K562 (cell line): ENCODE measurements at regions not wholly inside any gene's neighbourhood (a gene's known extent, or its start where the extent isn't known, plus 50 kb on each side); places are given as distances from the start of the nearest gene placed in this dataset.
A peak's percentile ranks its signal among the peaks of the same experiment; 100 is the strongest.

Source experiments
- ATAC-seq: fragments of 200-7000 bp; cut with Tn5 transposase; 3 replicates; pipeline ENCODE4 v1.9.1; 2020; ENCODE audit warnings: moderate library complexity
- BruUV-seq: library from RNA; stranded (reverse); fragments of 400-500 nt; replicated peaks from 2 replicates; lab custom pipeline; 2021; lab: Mats Ljungman, UMichigan
- CTCF ChIA-PET: fragments of 300-600 bp; formaldehyde crosslinking; extraction: SDS; loops from one replicate; lab custom pipeline; 2021; ENCODE audit warnings: low intra/inter-chr PET ratio; lab: Yijun Ruan, JAX
- POLR2A ChIA-PET: fragments of 300-600, 350-650 bp; sonication (Branson Sonifier 250); formaldehyde crosslinking; extraction: SDS; loops from one replicate; lab custom pipeline; 2021; ENCODE audit warnings: antibody characterized with exemption, inconsistent platforms; lab: Yijun Ruan, JAX
- DNase-seq, 4 experiments: peaks; one replicate each; pipeline versions ENCODE4 v3.0.0 to v3.0.0-alpha.2; 2011 to 2018; ENCODE audit warnings: low spot score in 3 of 4, mixed read lengths in 3 of 4; ENCODE audit errors: extremely low read depth in 1 of 4
- FAIRE-seq: peaks from 2 replicates; lab custom pipeline; 2011; peaks lifted over from hg19 to GRCh38; lab: Jason Lieb, UNC
- H2AFZ ChIP-seq: 2 replicates; pipeline ENCODE4 v1.6.0; 2011; ENCODE audit warnings: low read depth, low read length, control low read depth, inconsistent platforms
- H3K27ac ChIP-seq: fragments of 200-600 bp; 3 replicates; pipeline ENCODE4 v1.8.0; 2011; ENCODE audit warnings: low read depth, mild to moderate bottlenecking, control low read depth, inconsistent platforms, low read length, moderate library complexity, mixed read lengths; ENCODE audit errors: extremely low read depth
- H3K27me3 ChIP-seq, 2 experiments: fragments of 300-600 bp in 1 of 2; 2 replicates in 1 of 2; 3 replicates in 1 of 2; pipeline versions ENCODE4 v1.6.0 to v1.8.0; 2011; ENCODE audit warnings: inconsistent platforms in 2 of 2, low read length in 2 of 2, mild to moderate bottlenecking in 1 of 2, mixed read lengths in 1 of 2, moderate library complexity in 1 of 2; ENCODE audit not compliant: control insufficient read depth in 2 of 2, insufficient read depth in 2 of 2
- H3K36me3 ChIP-seq: fragments of 300-600 bp; 3 replicates; pipeline ENCODE4 v1.8.0; 2011; ENCODE audit warnings: mild to moderate bottlenecking, low read length, inconsistent platforms; ENCODE audit not compliant: control insufficient read depth, insufficient read depth
- H3K4me1 ChIP-seq, 2 experiments: fragments of 200-600 bp in 1 of 2; replicated peaks in 1 of 2; 2 replicates in 1 of 2; 3 replicates in 1 of 2; pipeline versions ENCODE4 v1.5.1 to v1.8.0; 2011; ENCODE audit warnings: inconsistent platforms in 2 of 2, low read length in 2 of 2, mild to moderate bottlenecking in 1 of 2, mixed read lengths in 1 of 2, moderate library complexity in 1 of 2; ENCODE audit not compliant: control insufficient read depth in 2 of 2, insufficient read depth in 2 of 2
- H3K4me2 ChIP-seq: 2 replicates; pipeline ENCODE4 v1.6.1; 2011; ENCODE audit warnings: low read length, control low read depth, inconsistent platforms, mixed read lengths; ENCODE audit not compliant: insufficient read depth
- H3K4me3 ChIP-seq: fragments of 200-600 bp; sonication (generic), shearing (Covaris generic); 2 replicates; pipeline ENCODE4 v1.5.1; 2016; ENCODE audit warnings: control low read depth, inconsistent platforms
- H3K79me2 ChIP-seq: fragments of 200-600 bp; 3 replicates; pipeline ENCODE4 v1.8.0; 2011; ENCODE audit warnings: low read length, inconsistent platforms; ENCODE audit not compliant: control insufficient read depth, insufficient read depth
- H3K9ac ChIP-seq, 2 experiments: 2 replicates each; pipeline versions ENCODE4 v1.6.0 to v1.6.1; 2011; ENCODE audit warnings: low read depth in 2 of 2, low read length in 2 of 2, control low read depth in 1 of 2, inconsistent platforms in 1 of 2, mild to moderate bottlenecking in 1 of 2, mixed read lengths in 1 of 2; ENCODE audit not compliant: insufficient read depth in 1 of 2
- H3K9me1 ChIP-seq: one replicate; pipeline ENCODE4 v1.6.0; 2011; ENCODE audit warnings: inconsistent platforms, mild to moderate bottlenecking, low read length, moderate library complexity; ENCODE audit not compliant: control insufficient read depth, insufficient read depth
- H3K9me3 ChIP-seq: replicated peaks from 2 replicates; pipeline ENCODE4 v1.5.1; 2011; ENCODE audit warnings: low read depth, low read length, inconsistent platforms; ENCODE audit not compliant: control insufficient read depth, insufficient read depth
- H4K20me1 ChIP-seq: replicated peaks from 2 replicates; pipeline ENCODE4 v1.6.1; 2011; ENCODE audit warnings: low read length, inconsistent platforms, mixed read lengths; ENCODE audit not compliant: control insufficient read depth, insufficient read depth
- CBFA2T3 ChIP-seq: fragments of 450-650 bp; IDR thresholded peaks from 2 replicates; pipeline ENCODE4 v1.6.1; 2017
- CHD4 ChIP-seq: fragments of 200-600 bp; sonication (generic); IDR thresholded peaks from 3 replicates; pipeline ENCODE4 v1.6.1; 2012; ENCODE audit warnings: low read depth, mild to moderate bottlenecking, mixed read lengths, low read length, inconsistent platforms; ENCODE audit not compliant: insufficient read depth, insufficient replicate concordance, poor library complexity, severe bottlenecking
- CREM ChIP-seq: IDR thresholded peaks from 2 replicates; pipeline ENCODE4 v1.6.1; 2014; ENCODE audit warnings: antibody characterized with exemption, low read depth
- DMBX1 ChIP-seq: fragments of 250-450 bp; sonication (Bioruptor Pico); IDR thresholded peaks from 2 replicates; pipeline ENCODE4 v1.8.0; 2022; ENCODE audit warnings: inconsistent platforms, mild to moderate bottlenecking, moderate library complexity, borderline replicate concordance
- NONO ChIP-seq, 2 experiments: fragments of 200-400 bp in 1 of 2; fragments of 450-650 bp in 1 of 2; formaldehyde crosslinking in 1 of 2; IDR thresholded peaks; 2 replicates each; pipeline ENCODE4 v1.6.1; 2017; ENCODE audit warnings: low read depth in 2 of 2, mild to moderate bottlenecking in 2 of 2, moderate library complexity in 2 of 2, low read length in 1 of 2
- PCBP1 ChIP-seq: fragments of 200-400 bp; formaldehyde crosslinking; IDR thresholded peaks from 2 replicates; pipeline ENCODE4 v1.6.1; 2018; ENCODE audit warnings: mild to moderate bottlenecking, low read depth, low read length; ENCODE audit not compliant: poor library complexity, severe bottlenecking
- ZBTB7A ChIP-seq: IDR thresholded peaks from 2 replicates; pipeline ENCODE4 v1.6.1; 2011; ENCODE audit warnings: low read depth, mild to moderate bottlenecking, low read length, moderate library complexity, borderline replicate concordance; ENCODE audit not compliant: control insufficient read depth
- ZNF175 ChIP-seq: fragments of 200-800 bp; sonication (Bioruptor generic); IDR thresholded peaks from 2 replicates; pipeline ENCODE4 v1.6.1; 2016; ENCODE audit warnings: low read depth, mild to moderate bottlenecking, missing genetic modification characterization, missing compliant biosample characterization
- ZNF780A ChIP-seq: fragments of 250-450 bp; sonication (Bioruptor Pico); IDR thresholded peaks from 2 replicates; pipeline ENCODE4 v1.5.0; 2021; ENCODE audit warnings: mild to moderate bottlenecking
- WGBS: fragments of 100-300 bp; shearing (Covaris generic); methylation state at CpG from one replicate; pipeline ENCODE4 v1.1.6; 2016; ENCODE audit warnings: low coverage, mixed read lengths; ENCODE audit not compliant: insufficient coverage; ENCODE audit errors: missing lambda C conversion rate; 5-methylcytosine and 5-hydroxymethylcytosine counted together
- in situ Hi-C: fragments of 300-500 bp; cut with MboI; formaldehyde crosslinking; loops from 4 replicates; pipeline ENCODE4 v1.15.0; 2018; ENCODE audit warnings: inconsistent platforms, mixed read lengths
- intact Hi-C: fragments of 100-400 bp; cut with micrococcal nuclease; formaldehyde crosslinking; loops from 2 replicates; pipeline ENCODE4 v1.14.2; 2022
- TF ChIP-seq, protein P1 (sequence below): fragments of 450-650 bp; conservative IDR thresholded peaks from 2 replicates; pipeline ENCODE4 v1.6.1; 2016; ENCODE audit warnings: missing genetic modification characterization, low read depth, mild to moderate bottlenecking, control low read depth, missing compliant biosample characterization
- TF ChIP-seq, protein P2 (sequence below): fragments of 450-650 bp; IDR thresholded peaks from 2 replicates; pipeline ENCODE4 v1.6.1; 2016; ENCODE audit warnings: low read depth

DNA sequence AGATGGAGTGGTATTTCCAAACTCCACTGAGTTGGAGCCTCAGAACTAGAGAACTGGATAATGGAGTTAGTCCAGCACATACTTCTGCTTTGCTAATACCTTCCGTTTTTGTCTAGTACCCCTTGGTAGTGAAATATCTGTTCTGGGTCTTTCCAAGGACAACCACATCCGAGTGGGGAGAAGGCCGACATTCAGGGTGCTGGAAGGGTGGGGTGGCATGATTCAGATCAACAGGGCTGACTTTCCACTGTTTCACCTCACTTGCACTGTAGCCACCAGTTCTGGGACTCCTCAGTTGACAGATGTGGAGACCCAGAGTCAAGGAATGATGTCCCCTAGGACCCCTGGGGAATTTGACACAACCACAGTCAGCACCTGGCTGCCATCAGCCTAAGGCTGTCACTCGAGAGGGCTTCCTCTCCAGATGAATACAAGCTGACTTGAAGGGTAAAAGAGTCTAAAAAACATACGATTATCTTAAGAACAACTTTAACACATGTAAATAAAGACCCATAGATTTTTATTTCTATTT is 84.8 kb upstream of the HNF1B start:
- CTCF ChIA-PET: no interaction called here
- Histone ChIP-seq H3K9me3 (no peaks in the 10 kb centered on the region), H3K9me1 (no peaks in the 10 kb centered on the region), H2AFZ (peak overlapping the region; percentile 87), H3K79me2 (no peaks in the 10 kb centered on the region), H4K20me1 (no peaks in the 10 kb centered on the region), H3K4me1 (peaks cover 8 to 36% of the 10 kb centered on the region in 2 experiments), H3K27ac (no peak overlapping the region), H3K36me3 (no peaks in the 10 kb centered on the region), H3K4me3 (no peak overlapping the region), H3K27me3 (no peaks in the 10 kb centered on the region), H3K4me2 (no peak overlapping the region), H3K9ac (no peak overlapping the region)
- intact Hi-C loops: no loop called here
- no peak for FAIRE-seq
- ATAC-seq: no peak
- POLR2A ChIA-PET: no interaction called here
- no peak for DNase-seq
- in situ Hi-C loops: no loop called here
- WGBS: 50% methylated on average over 5 of the region's 5 CpGs
- BruUV-seq: no TSS peak
- TF ChIP-seq ZNF780A (CRISPR knock-in tag): no peak
- TF ChIP-seq, protein P1, sequence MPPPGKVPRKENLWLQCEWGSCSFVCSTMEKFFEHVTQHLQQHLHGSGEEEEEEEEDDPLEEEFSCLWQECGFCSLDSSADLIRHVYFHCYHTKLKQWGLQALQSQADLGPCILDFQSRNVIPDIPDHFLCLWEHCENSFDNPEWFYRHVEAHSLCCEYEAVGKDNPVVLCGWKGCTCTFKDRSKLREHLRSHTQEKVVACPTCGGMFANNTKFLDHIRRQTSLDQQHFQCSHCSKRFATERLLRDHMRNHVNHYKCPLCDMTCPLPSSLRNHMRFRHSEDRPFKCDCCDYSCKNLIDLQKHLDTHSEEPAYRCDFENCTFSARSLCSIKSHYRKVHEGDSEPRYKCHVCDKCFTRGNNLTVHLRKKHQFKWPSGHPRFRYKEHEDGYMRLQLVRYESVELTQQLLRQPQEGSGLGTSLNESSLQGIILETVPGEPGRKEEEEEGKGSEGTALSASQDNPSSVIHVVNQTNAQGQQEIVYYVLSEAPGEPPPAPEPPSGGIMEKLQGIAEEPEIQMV (tag): no peak
- TF ChIP-seq, protein P2, sequence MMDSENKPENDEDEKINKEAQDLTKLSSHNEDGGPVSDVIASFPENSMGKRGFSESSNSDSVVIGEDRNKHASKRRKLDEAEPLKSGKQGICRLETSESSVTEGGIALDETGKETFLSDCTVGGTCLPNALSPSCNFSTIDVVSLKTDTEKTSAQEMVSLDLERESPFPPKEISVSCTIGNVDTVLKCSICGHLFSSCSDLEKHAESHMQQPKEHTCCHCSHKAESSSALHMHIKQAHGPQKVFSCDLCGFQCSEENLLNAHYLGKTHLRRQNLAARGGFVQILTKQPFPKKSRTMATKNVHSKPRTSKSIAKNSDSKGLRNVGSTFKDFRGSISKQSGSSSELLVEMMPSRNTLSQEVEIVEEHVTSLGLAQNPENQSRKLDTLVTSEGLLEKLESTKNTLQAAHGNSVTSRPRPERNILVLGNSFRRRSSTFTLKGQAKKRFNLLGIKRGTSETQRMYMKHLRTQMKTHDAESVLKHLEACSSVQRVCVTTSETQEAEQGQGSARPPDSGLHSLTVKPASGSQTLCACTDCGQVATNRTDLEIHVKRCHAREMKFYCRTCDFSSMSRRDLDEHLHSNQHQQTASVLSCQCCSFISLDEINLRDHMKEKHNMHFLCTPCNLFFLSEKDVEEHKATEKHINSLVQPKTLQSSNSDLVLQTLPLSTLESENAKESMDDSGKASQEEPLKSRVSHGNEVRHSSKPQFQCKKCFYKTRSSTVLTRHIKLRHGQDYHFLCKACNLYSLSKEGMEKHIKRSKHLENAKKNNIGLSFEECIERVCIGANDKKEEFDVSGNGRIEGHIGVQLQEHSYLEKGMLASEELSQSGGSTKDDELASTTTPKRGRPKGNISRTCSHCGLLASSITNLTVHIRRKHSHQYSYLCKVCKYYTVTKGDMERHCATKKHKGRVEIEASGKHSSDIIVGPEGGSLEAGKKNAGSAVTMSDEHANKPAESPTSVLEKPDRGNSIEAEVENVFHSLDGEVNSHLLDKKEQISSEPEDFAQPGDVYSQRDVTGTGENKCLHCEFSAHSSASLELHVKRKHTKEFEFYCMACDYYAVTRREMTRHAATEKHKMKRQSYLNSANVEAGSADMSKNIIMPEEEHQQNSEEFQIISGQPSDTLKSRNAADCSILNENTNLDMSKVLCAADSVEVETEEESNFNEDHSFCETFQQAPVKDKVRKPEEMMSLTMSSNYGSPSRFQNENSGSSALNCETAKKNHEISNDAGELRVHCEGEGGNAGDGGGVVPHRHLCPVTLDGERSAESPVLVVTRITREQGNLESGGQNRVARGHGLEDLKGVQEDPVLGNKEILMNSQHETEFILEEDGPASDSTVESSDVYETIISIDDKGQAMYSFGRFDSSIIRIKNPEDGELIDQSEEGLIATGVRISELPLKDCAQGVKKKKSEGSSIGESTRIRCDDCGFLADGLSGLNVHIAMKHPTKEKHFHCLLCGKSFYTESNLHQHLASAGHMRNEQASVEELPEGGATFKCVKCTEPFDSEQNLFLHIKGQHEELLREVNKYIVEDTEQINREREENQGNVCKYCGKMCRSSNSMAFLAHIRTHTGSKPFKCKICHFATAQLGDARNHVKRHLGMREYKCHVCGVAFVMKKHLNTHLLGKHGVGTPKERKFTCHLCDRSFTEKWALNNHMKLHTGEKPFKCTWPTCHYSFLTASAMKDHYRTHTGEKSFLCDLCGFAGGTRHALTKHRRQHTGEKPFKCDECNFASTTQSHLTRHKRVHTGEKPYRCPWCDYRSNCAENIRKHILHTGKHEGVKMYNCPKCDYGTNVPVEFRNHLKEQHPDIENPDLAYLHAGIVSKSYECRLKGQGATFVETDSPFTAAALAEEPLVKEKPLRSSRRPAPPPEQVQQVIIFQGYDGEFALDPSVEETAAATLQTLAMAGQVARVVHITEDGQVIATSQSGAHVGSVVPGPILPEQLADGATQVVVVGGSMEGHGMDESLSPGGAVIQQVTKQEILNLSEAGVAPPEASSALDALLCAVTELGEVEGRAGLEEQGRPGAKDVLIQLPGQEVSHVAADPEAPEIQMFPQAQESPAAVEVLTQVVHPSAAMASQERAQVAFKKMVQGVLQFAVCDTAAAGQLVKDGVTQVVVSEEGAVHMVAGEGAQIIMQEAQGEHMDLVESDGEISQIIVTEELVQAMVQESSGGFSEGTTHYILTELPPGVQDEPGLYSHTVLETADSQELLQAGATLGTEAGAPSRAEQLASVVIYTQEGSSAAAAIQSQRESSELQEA: no peak
- TF ChIP-seq CHD4: no peak
- no peak for TF ChIP-seq NONO (IDR thresholded peaks at IDR 0.05; ENCODE audit: low read depth in 2 of 2, low read length in 1 of 2)
- TF ChIP-seq ZNF175 (CRISPR knock-in tag): peak; percentile 69; the same call in 1 of the 2 replicates
- TF ChIP-seq ZBTB7A: no peak
- 0 out of 2 replicates have a peak, but pooled peaks have one; percentile 39 for TF ChIP-seq DMBX1 (CRISPR knock-in tag)
- no peak for TF ChIP-seq CBFA2T3
- TF ChIP-seq CREM: no peak
- no peak for TF ChIP-seq PCBP1
